ENCODE measurements at regions not wholly inside any gene's neighbourhood (a gene's known extent, or its start where the extent isn't known, plus 50 kb on each side); places are given as distances from the start of the nearest gene placed in this dataset.

DNA sequence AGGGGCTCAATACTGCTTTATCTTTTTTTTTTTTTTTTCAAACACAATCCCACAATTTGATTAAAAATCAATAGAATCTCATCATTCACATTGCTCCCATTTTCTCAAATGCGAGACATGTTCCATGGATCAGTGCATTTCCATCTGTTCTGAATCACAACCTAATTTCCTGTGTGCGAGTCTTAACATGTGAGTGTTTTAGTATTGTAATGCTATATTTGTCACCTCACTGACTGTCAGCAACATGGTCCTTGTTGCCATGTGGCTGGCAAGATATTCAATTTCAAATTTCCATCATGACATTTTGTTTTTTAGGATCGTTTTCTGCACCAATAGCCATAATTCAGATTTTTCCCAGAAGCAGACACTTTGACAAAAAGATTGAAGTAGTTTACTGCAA is 233.2 kb upstream of the PRDM9 start:
- no peak overlapping the region for H2BK12ac ChIP-seq (ENCODE audit: low read length in 2 of 2)
- H3K79me1 ChIP-seq (replicated peaks; ENCODE audit: low read length, poor library complexity, severe bottlenecking): no peaks in the 10 kb centered on the region
- H3K36me3 ChIP-seq (ENCODE audit: control insufficient read depth in 1 of 2, insufficient read depth in 2 of 2, low read depth in 1 of 2, low read length in 2 of 2): no peaks in the 10 kb centered on the region
- no peak for DNase-seq
- no peak overlapping the region for H3K4ac ChIP-seq (ENCODE audit: low read depth in 1 of 2, low read length in 2 of 2)
- no peak overlapping the region for H2BK120ac ChIP-seq (ENCODE audit: low read depth, low read length)
- no CpG with 5 or more reads among the region's 3 CpGs for WGBS
- H3K4me3 ChIP-seq (ENCODE audit: insufficient read depth in 1 of 2, low read depth in 1 of 2, low read length in 2 of 2): no peak overlapping the region
- H3K18ac ChIP-seq (ENCODE audit: low read depth in 1 of 2, low read length in 2 of 2): no peak overlapping the region
- no peak overlapping the region for H2AK5ac ChIP-seq (ENCODE audit: low read length, severe bottlenecking)
- no peak overlapping the region for H3K14ac ChIP-seq (ENCODE audit: low read length in 2 of 2)
- H2BK15ac ChIP-seq (ENCODE audit: low read depth, poor library complexity, severe bottlenecking): no peak overlapping the region
- H3K9me3 ChIP-seq (ENCODE audit: control insufficient read depth, low read length): peaks cover 3% of the 10 kb centered on the region
- H2AFZ ChIP-seq (ENCODE audit: low read depth, low read length): no peak overlapping the region
- H3K27ac ChIP-seq (ENCODE audit: low read length, poor library complexity, severe bottlenecking): no peak overlapping the region
- H4K8ac ChIP-seq (ENCODE audit: low read length): no peak overlapping the region
- H3K4me2 ChIP-seq (ENCODE audit: low read length, poor library complexity, severe bottlenecking): no peak overlapping the region
- H3K9ac ChIP-seq (ENCODE audit: low read length): no peak overlapping the region
- H3K27me3 ChIP-seq (ENCODE audit: control insufficient read depth in 1 of 2, insufficient read depth in 1 of 2, low read length in 2 of 2): no peaks in the 10 kb centered on the region
- H2BK5ac ChIP-seq (ENCODE audit: low read depth, low read length, poor library complexity, severe bottlenecking): no peak overlapping the region
- H4K91ac ChIP-seq (ENCODE audit: low read length): no peak overlapping the region
- no peaks in the 10 kb centered on the region for H3K4me1 ChIP-seq (ENCODE audit: control insufficient read depth, insufficient read depth, low read depth, low read length)
- no peak overlapping the region for H3K23ac ChIP-seq (ENCODE audit: low read length in 2 of 2)

DNA sequence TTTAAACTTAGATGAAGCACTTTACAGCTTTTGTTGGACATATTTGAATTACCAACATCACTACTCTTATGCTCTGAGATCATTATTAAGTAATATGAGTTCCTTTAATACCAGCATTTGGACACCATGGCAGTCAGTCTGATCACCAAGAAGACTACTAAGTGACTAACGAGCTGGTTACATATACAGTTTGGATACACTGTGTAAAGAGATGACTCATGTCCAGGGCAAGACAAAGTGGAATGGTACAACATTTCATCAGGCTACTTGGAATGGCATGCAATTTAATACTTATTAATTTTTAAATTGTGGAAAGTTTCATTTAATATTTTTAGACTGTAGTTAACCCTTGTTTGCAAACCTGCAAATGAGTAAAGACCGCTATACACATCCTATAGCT is 237.4 kb upstream of the PRDM9 start:
- 60% methylated on average over 1 of the region's 2 CpGs for WGBS

GRCh38 chr5:23268136-23268535 is 239.3 kb upstream of the PRDM9 start:
- H2BK12ac ChIP-seq (ENCODE audit: low read length in 2 of 2): no peak overlapping the region
- no peak for DNase-seq
- H3K14ac ChIP-seq (ENCODE audit: low read length in 2 of 2): no peak overlapping the region
- H2BK5ac ChIP-seq (ENCODE audit: low read depth, low read length, poor library complexity, severe bottlenecking): no peak overlapping the region
- no peak overlapping the region for H2BK15ac ChIP-seq (ENCODE audit: low read depth, poor library complexity, severe bottlenecking)
- no peak overlapping the region for H4K8ac ChIP-seq (ENCODE audit: low read length)
- no peak overlapping the region for H3K9ac ChIP-seq (ENCODE audit: low read length)
- H3K27me3 ChIP-seq (ENCODE audit: control insufficient read depth in 1 of 2, insufficient read depth in 1 of 2, low read length in 2 of 2): no peaks in the 10 kb centered on the region
- H3K4ac ChIP-seq (ENCODE audit: low read depth in 1 of 2, low read length in 2 of 2): no peak overlapping the region
- H3K27ac ChIP-seq (ENCODE audit: low read length, poor library complexity, severe bottlenecking): no peak overlapping the region
- H3K4me3 ChIP-seq (ENCODE audit: insufficient read depth in 1 of 2, low read depth in 1 of 2, low read length in 2 of 2): no peak overlapping the region
- no peak overlapping the region for H4K91ac ChIP-seq (ENCODE audit: low read length)
- H3K4me2 ChIP-seq (ENCODE audit: low read length, poor library complexity, severe bottlenecking): no peak overlapping the region
- H3K23ac ChIP-seq (ENCODE audit: low read length in 2 of 2): no peak overlapping the region
- H2AFZ ChIP-seq (ENCODE audit: low read depth, low read length): no peak overlapping the region
- WGBS: 90% methylated on average over 9 of the region's 10 CpGs
- no peak overlapping the region for H2BK120ac ChIP-seq (ENCODE audit: low read depth, low read length)
- no peaks in the 10 kb centered on the region for H3K36me3 ChIP-seq (ENCODE audit: control insufficient read depth in 1 of 2, insufficient read depth in 2 of 2, low read depth in 1 of 2, low read length in 2 of 2)
- no peaks in the 10 kb centered on the region for H3K4me1 ChIP-seq (ENCODE audit: control insufficient read depth, insufficient read depth, low read depth, low read length)
- H2AK5ac ChIP-seq (ENCODE audit: low read length, severe bottlenecking): no peak overlapping the region
- no peaks in the 10 kb centered on the region for H3K79me1 ChIP-seq (replicated peaks; ENCODE audit: low read length, poor library complexity, severe bottlenecking)
- H3K9me3 ChIP-seq (ENCODE audit: control insufficient read depth, low read length): no peaks in the 10 kb centered on the region
- H3K18ac ChIP-seq (ENCODE audit: low read depth in 1 of 2, low read length in 2 of 2): no peak overlapping the region

More for the DNA sequence above, 237.4 kb upstream of the PRDM9 start:
- Histone ChIP-seq H3K27me3 (ENCODE audit: control insufficient read depth in 1 of 2, insufficient read depth in 1 of 2, low read length in 2 of 2) (no peaks in the 10 kb centered on the region), H3K4me2 (ENCODE audit: low read length, poor library complexity, severe bottlenecking) (no peak overlapping the region), H4K91ac (ENCODE audit: low read length) (no peak overlapping the region), H3K79me1 (replicated peaks; ENCODE audit: low read length, poor library complexity, severe bottlenecking) (no peaks in the 10 kb centered on the region), H3K9me3 (ENCODE audit: control insufficient read depth, low read length) (no peaks in the 10 kb centered on the region), H3K18ac (ENCODE audit: low read depth in 1 of 2, low read length in 2 of 2) (no peak overlapping the region), H2AFZ (ENCODE audit: low read depth, low read length) (no peak overlapping the region), H3K4me3 (ENCODE audit: insufficient read depth in 1 of 2, low read depth in 1 of 2, low read length in 2 of 2) (no peak overlapping the region), H3K4me1 (ENCODE audit: control insufficient read depth, insufficient read depth, low read depth, low read length) (no peaks in the 10 kb centered on the region), H2BK120ac (ENCODE audit: low read depth, low read length) (no peak overlapping the region), H3K23ac (ENCODE audit: low read length in 2 of 2) (no peak overlapping the region), H2BK15ac (ENCODE audit: low read depth, poor library complexity, severe bottlenecking) (no peak overlapping the region), H3K9ac (ENCODE audit: low read length) (no peak overlapping the region), H2BK12ac (ENCODE audit: low read length in 2 of 2) (no peak overlapping the region), H2BK5ac (ENCODE audit: low read depth, low read length, poor library complexity, severe bottlenecking) (no peak overlapping the region), H3K27ac (ENCODE audit: low read length, poor library complexity, severe bottlenecking) (no peak overlapping the region), H3K4ac (ENCODE audit: low read depth in 1 of 2, low read length in 2 of 2) (no peak overlapping the region), H3K14ac (ENCODE audit: low read length in 2 of 2) (no peak overlapping the region), H4K8ac (ENCODE audit: low read length) (no peak overlapping the region), H3K36me3 (ENCODE audit: control insufficient read depth in 1 of 2, insufficient read depth in 2 of 2, low read depth in 1 of 2, low read length in 2 of 2) (no peaks in the 10 kb centered on the region), H2AK5ac (ENCODE audit: low read length, severe bottlenecking) (no peak overlapping the region)
- DNase-seq: peak; percentile 51

DNA sequence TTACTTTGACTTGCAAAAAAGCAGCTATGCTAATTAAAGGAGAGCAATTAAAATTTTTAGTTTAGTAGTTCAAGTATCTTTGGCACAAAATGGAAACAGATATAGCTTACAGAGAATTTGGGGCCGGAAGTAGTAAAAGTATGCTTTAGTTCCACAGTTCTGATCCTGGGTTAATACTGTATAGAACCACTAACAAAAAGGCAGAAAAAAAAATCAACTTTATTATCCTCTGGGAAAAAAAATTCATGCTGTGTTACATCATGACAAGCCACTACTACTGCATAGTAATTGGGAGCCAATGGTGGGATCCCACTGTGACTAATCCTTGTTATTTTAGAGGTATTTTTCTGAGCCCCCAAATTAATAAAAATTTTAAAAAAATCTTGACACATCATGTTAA is 246.8 kb upstream of the PRDM9 start:
- no peak overlapping the region for H3K27ac ChIP-seq (ENCODE audit: low read length, poor library complexity, severe bottlenecking)
- no CpG with 5 or more reads among the region's 1 CpG for WGBS
- H3K9ac ChIP-seq (ENCODE audit: low read length): no peak overlapping the region
- no peak for DNase-seq
- H3K4me2 ChIP-seq (ENCODE audit: low read length, poor library complexity, severe bottlenecking): no peak overlapping the region
- no peak overlapping the region for H4K91ac ChIP-seq (ENCODE audit: low read length)
- H3K4ac ChIP-seq (ENCODE audit: low read depth in 1 of 2, low read length in 2 of 2): no peak overlapping the region
- no peaks in the 10 kb centered on the region for H3K36me3 ChIP-seq (ENCODE audit: control insufficient read depth in 1 of 2, insufficient read depth in 2 of 2, low read depth in 1 of 2, low read length in 2 of 2)
- no peaks in the 10 kb centered on the region for H3K27me3 ChIP-seq (ENCODE audit: control insufficient read depth in 1 of 2, insufficient read depth in 1 of 2, low read length in 2 of 2)
- H2AK5ac ChIP-seq (ENCODE audit: low read length, severe bottlenecking): no peak overlapping the region
- H2BK120ac ChIP-seq (ENCODE audit: low read depth, low read length): no peak overlapping the region
- no peak overlapping the region for H3K14ac ChIP-seq (ENCODE audit: low read length in 2 of 2)
- H4K8ac ChIP-seq (ENCODE audit: low read length): no peak overlapping the region
- no peak overlapping the region for H3K23ac ChIP-seq (ENCODE audit: low read length in 2 of 2)
- H2AFZ ChIP-seq (ENCODE audit: low read depth, low read length): no peak overlapping the region
- no peak overlapping the region for H2BK5ac ChIP-seq (ENCODE audit: low read depth, low read length, poor library complexity, severe bottlenecking)
- no peaks in the 10 kb centered on the region for H3K4me1 ChIP-seq (ENCODE audit: control insufficient read depth, insufficient read depth, low read depth, low read length)
- H3K18ac ChIP-seq (ENCODE audit: low read depth in 1 of 2, low read length in 2 of 2): no peak overlapping the region
- H3K4me3 ChIP-seq (ENCODE audit: insufficient read depth in 1 of 2, low read depth in 1 of 2, low read length in 2 of 2): no peak overlapping the region
- no peak overlapping the region for H2BK12ac ChIP-seq (ENCODE audit: low read length in 2 of 2)
- no peaks in the 10 kb centered on the region for H3K9me3 ChIP-seq (ENCODE audit: control insufficient read depth, low read length)
- no peak overlapping the region for H2BK15ac ChIP-seq (ENCODE audit: low read depth, poor library complexity, severe bottlenecking)
- no peaks in the 10 kb centered on the region for H3K79me1 ChIP-seq (replicated peaks; ENCODE audit: low read length, poor library complexity, severe bottlenecking)

Measured in mesenchymal stem cell (in vitro differentiated cells and primary cell).